HK-2 (cell line): ENCODE measurements at regions not wholly inside any gene's neighbourhood (a gene's known extent, or its start where the extent isn't known, plus 50 kb on each side); places are given as distances from the start of the nearest gene placed in this dataset.

Source experiments
- DNase-seq: peaks from one replicate; pipeline ENCODE4 v3.0.0-alpha.2; 2018; ENCODE audit not compliant: unreplicated experiment

DNA sequence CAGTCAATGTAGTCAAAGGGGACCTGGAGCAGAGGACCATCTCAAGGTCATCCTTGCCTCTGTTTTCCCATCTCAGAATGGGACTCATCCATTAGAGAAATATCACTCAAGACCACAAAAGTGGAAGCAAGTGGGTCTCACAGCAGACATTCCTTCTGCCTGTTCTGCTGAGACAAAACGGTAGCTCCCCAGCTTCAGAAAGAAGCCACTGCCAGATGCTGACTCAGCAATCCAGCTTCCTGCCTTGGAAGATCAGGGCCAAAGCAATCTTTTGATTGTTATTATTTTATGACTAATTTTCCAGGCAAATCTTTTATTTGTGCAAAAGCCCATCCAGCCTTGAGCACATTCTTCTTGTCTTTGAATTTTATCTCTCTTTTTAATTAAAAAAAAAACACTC is 86.8 kb downstream of the CCT6B start:
- no peak for DNase-seq

- no peak for DNase-seq
These were observed 88.6 kb downstream of the CCT6B start for GRCh38 chr17:34872640-34873039.

GRCh38 chr17:34869641-34870040 is 91.6 kb downstream of the CCT6B start:
- no peak for DNase-seq

DNA sequence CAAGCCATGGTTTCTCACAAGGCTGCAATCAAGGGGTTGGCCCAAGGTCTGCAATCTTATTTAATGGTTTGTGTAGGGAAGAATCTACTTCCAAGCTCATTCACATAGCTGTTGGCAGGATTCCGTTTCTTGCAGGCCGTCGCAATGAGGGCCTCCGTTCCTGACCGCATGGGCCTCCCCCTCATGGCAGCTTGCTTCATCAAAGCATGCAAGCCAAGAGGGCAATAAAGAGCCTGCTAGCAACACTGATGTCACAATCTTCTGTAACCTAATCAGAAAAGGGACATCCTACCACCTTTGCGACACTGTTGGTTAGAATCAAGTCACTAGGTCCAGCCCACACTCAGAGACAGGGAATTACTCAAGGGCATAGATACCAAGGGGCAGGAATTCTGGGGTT is 95.5 kb downstream of the CCT6B start:
- DNase-seq, result no peak

GRCh38 chr17:34862384-34862783 is 98.9 kb downstream of the CCT6B start:
- no peak for DNase-seq

- DNase-seq, result no peak
These were observed 99.4 kb downstream of the CCT6B start for GRCh38 chr17:34861864-34862263.

GRCh38 chr17:34859652-34860051 is 101.6 kb downstream of the CCT6B start:
- DNase-seq, result no peak

GRCh38 chr17:34858591-34859565 is 102.4 kb downstream of the CCT6B start:
- no peak for DNase-seq

GRCh38 chr17:34853924-34854323 is 107.3 kb downstream of the CCT6B start:
- DNase-seq, result no peak

GRCh38 chr17:34852614-34853013 is 108.6 kb downstream of the CCT6B start:
- no peak for DNase-seq

GRCh38 chr17:34851961-34852540 is 109.2 kb downstream of the CCT6B start:
- DNase-seq, result no peak

DNA sequence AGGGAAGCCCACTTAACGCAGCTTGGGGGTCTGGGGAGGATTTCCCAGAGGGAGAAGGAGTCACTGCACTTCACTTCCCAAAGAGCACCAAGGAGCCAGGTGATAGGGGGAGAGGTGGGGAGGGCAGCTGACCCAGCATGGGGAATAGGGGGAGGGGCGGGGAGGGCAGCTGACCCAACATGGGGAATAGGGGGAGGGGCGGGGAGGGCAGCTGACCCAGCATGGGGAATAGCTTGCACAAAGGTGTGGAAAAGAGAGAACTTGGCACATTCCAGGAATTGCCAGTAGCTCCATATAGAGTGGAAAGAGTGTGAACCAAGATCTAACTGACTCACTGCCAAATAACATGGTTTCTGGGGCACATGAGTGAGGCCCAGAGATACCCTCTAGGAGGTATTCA is 110.3 kb downstream of the CCT6B start:
- DNase-seq, result no peak

DNA sequence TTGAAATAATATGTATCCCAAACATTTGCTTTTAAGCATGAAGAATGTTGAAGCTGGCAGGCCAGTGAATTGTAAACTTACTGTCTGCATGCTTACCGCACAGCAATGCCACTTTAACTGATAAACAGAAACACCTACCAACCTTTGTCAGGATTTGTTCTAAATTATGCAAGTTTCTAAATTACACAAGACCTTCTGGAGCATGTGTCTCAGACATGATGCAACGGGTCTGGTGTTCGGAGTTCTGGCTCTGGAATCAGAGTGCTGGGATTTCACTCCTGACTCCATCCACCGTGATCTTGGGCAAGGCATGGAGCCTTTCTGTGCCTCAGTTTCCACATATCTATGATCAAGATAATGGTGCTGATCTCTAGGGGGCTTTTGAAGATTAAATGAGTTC is 111.2 kb downstream of the CCT6B start:
- DNase-seq, result no peak

DNA sequence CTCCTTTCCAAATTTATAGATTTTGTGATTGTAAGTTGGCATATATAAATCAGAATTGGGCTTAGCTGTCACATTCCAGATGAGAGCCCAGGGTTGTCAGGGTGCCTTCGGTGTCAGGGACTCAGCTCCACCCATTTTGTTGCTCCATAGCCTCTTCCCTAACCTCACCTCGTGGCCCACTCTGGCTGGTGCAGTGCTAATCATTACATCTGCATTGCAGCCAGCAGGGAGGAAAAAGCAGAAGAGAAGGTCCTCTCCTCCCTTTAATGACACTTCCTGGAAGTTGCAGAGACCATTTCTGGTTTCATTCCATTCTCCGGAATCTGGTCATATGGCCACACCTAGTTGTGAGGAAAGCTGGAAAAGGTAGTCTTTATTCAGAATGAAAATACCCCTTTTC is 113.3 kb downstream of the CCT6B start:
- DNase-seq, result no peak

DNA sequence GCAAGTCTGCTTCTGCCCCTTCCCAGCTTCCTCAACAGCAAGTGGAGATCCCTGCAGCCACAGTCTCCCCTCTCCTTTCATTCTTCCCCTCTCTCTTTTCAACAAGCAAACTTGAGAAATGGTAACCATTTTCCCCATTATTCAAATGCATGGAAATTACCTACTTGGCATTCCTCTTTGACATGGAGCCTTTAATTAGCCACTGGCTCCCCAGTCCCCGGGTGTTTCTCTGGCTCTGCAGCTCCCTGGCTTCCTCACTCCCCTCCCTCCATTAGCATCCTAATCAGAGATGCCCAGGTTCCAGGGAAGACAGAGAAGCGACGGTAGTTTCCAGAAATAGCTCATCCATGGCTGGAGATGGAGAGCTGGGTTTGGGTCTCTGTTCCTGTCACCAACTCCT is 116.0 kb downstream of the CCT6B start:
- no peak for DNase-seq

DNA sequence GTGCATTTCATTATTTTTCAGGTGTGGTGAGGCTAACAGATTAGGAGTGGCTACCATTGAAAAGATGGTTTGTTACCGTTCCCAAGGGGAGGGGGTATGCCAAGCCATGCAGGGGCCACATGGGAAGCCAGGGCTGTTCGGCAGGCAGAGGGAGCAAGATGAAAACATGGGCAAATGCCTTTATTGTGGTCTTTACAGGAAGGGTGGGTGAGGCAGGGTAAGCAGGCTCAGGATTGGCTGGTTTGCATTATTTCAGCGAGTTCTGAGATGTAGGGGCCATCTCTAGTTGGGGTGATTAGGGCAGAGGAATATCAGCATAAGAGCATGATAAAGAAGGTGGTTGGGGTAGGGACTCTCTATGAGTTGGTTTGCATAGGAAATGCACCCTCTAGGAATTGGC is 117.6 kb downstream of the CCT6B start:
- no peak for DNase-seq

DNA sequence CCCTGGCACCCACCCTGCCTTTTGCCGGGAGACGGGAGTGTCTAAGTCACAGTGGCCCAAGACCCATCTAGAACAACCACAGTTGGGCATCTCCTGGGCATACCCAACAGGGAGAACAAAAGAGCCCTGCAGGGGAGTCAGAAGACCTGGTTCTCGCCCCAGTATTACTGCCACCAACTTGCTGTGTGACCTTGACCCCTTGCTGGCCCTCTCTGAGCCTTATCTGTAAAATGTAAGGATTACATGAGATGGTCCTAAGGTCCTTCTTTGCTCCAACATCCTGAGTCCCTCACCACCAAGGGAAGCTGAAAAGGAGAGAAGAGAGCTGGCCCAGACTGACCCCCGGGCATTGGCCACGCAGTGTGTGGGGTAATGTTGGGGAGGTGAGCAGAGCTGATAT is 119.0 kb downstream of the CCT6B start:
- DNase-seq, result no peak

DNA sequence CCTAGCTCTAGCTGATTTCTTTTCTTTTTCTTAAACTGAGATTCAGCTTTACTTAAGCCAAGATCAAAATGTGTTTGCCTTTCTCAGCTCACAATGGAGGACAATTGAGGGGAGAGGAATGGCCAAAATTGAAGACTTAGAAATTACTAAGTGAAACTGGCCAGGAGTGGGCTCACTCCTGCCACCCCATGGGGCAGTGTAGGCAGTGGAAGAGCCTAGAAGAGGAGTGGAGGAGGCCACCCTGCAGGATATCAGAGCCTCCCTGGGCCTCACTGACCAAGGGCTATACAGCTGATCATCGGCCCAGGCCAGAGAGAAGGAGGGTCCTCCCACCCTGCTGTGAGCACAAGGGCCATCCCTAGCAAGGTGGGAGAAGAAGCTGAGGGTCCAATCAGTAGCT is 119.8 kb downstream of the CCT6B start:
- DNase-seq, result no peak

GRCh38 chr17:34840750-34841149 is 120.5 kb downstream of the CCT6B start:
- DNase-seq, result no peak

DNA sequence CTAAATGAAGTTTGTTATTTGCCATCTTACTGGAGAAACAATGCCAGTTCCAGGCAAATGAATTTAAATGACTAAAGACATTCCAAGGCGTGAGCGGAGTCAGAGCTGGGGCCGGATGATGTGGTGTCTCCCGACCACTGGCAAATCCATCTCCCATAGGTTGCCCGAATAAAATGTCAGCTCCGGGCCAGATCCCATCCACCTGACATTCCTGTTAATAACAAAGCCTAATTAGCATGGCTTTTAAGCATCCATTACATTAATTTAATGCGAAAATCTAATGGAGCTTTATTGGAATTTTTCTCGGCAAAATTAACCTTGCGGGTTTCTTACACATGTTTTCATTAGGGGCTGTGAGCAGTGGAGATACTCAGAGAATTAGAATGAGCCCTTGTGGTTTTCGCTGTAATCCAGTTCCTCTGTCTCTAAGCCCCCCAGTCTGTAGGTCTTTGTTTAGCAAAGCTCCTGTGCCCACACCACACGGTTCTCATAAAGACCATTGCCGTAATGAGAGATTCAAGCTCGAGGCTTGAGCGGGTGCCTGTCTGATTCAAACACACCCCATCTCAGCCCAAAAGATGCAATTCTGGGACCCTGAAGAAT is 123.3 kb downstream of the CCT6B start:
- no peak for DNase-seq

- DNase-seq, result no peak
These were observed 128.9 kb downstream of the CCT6B start for GRCh38 chr17:34832376-34832775.

- DNase-seq, result no peak
These were observed 134.3 kb downstream of the CCT6B start for GRCh38 chr17:34827008-34827407.

DNA sequence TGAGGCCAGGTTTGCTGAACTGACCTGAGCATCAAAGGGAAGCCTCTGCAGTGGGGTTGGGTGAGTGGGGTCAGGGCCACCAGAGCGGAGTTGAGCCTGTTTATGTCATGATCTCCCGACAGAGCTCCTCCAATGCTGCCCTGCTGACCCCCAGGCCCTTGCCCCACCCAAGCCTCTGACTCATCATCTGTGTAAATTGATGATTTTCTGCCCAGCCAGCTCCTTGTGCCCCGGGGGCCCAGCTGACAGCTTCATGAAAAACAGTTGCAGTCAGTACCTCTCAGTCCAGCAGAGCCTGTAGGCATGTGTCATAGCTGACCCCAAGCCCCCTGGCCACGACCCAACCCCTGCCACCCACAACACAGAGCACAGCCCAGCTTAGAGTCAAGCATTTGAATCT is 134.9 kb downstream of the CCT6B start:
- no peak for DNase-seq
